H9 (cell line): ENCODE measurements at regions not wholly inside any gene's neighbourhood (a gene's known extent, or its start where the extent isn't known, plus 50 kb on each side); places are given as distances from the start of the nearest gene placed in this dataset.

Experiments
- DNase-seq: peaks from one replicate; pipeline ENCODE4 v3.0.0-alpha.2; 2017
- H2AFZ ChIP-seq: one replicate; pipeline ENCODE4 v1.6.1; 2013; ENCODE audit warnings: mild to moderate bottlenecking, low read length, control low read depth, moderate library complexity
- H2AK5ac ChIP-seq: 2 replicates; pipeline ENCODE4 v1.6.1; 2013; ENCODE audit warnings: low read length, control low read depth, mixed read lengths; ENCODE audit not compliant: insufficient read length
- H2BK120ac ChIP-seq: one replicate; pipeline ENCODE4 v1.6.1; 2013; ENCODE audit warnings: low read depth, mild to moderate bottlenecking, low read length, control low read depth, inconsistent platforms; ENCODE audit not compliant: poor library complexity, severe bottlenecking
- H2BK12ac ChIP-seq: 2 replicates; pipeline ENCODE4 v1.6.1; 2013; ENCODE audit warnings: low read length, control low read depth, mixed read lengths, low read depth; ENCODE audit not compliant: insufficient read length
- H2BK15ac ChIP-seq: 2 replicates; pipeline ENCODE4 v1.6.1; 2013; ENCODE audit warnings: low read depth, low read length, control low read depth
- H2BK20ac ChIP-seq: one replicate; pipeline ENCODE4 v1.6.1; 2013; ENCODE audit warnings: low read depth, mild to moderate bottlenecking, low read length, control low read depth, inconsistent platforms; ENCODE audit not compliant: poor library complexity, severe bottlenecking
- H2BK5ac ChIP-seq: 2 replicates; pipeline ENCODE4 v1.6.1; 2013; ENCODE audit warnings: low read length, control low read depth, mixed read lengths; ENCODE audit not compliant: insufficient read length
- H3K14ac ChIP-seq: 2 replicates; pipeline ENCODE4 v1.6.1; 2013; ENCODE audit warnings: low read length, control low read depth; ENCODE audit not compliant: insufficient read depth
- H3K18ac ChIP-seq: 2 replicates; pipeline ENCODE4 v1.6.1; 2013; ENCODE audit warnings: low read depth, mild to moderate bottlenecking, mixed read lengths, low read length, control low read depth; ENCODE audit not compliant: insufficient read length
- H3K23ac ChIP-seq: 2 replicates; pipeline ENCODE4 v1.6.1; 2013; ENCODE audit warnings: low read length, control low read depth, mixed read lengths, low read depth; ENCODE audit not compliant: insufficient read length
- H3K23me2 ChIP-seq: 2 replicates; pipeline ENCODE4 v1.6.1; 2013; ENCODE audit warnings: low read depth, mild to moderate bottlenecking, mixed read lengths, low read length, control low read depth; ENCODE audit not compliant: insufficient read length, poor library complexity, severe bottlenecking
- H3K27ac ChIP-seq: 2 replicates; pipeline ENCODE4 v1.5.1; 2013; ENCODE audit warnings: low read length, control low read depth, mixed read lengths, low read depth; ENCODE audit not compliant: insufficient read length
- H3K27me3 ChIP-seq: 2 replicates; pipeline ENCODE4 v1.6.1; 2013; ENCODE audit warnings: low read length, control low read depth, inconsistent platforms; ENCODE audit not compliant: insufficient read depth
- H3K4ac ChIP-seq: 2 replicates; pipeline ENCODE4 v1.6.1; 2013; ENCODE audit warnings: low read depth, mild to moderate bottlenecking, control low read depth, inconsistent platforms, low read length, moderate library complexity
- H3K4me1 ChIP-seq: 2 replicates; pipeline ENCODE4 v1.6.1; 2013; ENCODE audit warnings: low read length, control low read depth, inconsistent platforms; ENCODE audit not compliant: insufficient read depth
- H3K4me2 ChIP-seq: 2 replicates; pipeline ENCODE4 v1.6.1; 2013; ENCODE audit warnings: low read length, control low read depth, mixed read lengths; ENCODE audit not compliant: insufficient read length, insufficient read depth
- H3K56ac ChIP-seq: 2 replicates; pipeline ENCODE4 v1.6.1; 2013; ENCODE audit warnings: low read depth, mild to moderate bottlenecking, mixed read lengths, low read length, control low read depth; ENCODE audit not compliant: insufficient read length
- H3K79me1 ChIP-seq: 2 replicates; pipeline ENCODE4 v1.6.1; 2013; ENCODE audit warnings: low read depth, mild to moderate bottlenecking, moderate library complexity, low read length, control low read depth, inconsistent platforms; ENCODE audit not compliant: insufficient read depth, poor library complexity, severe bottlenecking
- H3K79me2 ChIP-seq: 2 replicates; pipeline ENCODE4 v1.6.1; 2013; ENCODE audit warnings: low read length, control low read depth, inconsistent platforms; ENCODE audit not compliant: insufficient read depth
- H3K9ac ChIP-seq: 2 replicates; pipeline ENCODE4 v1.6.1; 2013; ENCODE audit warnings: low read length, control low read depth, mixed read lengths; ENCODE audit not compliant: insufficient read length; ENCODE audit errors: extremely low read depth
- H3K9me3 ChIP-seq: one replicate; pipeline ENCODE4 v1.6.1; 2013; ENCODE audit warnings: low read depth, low read length, inconsistent platforms; ENCODE audit not compliant: control insufficient read depth
- H3T11ph ChIP-seq: one replicate; pipeline ENCODE4 v1.6.1; 2013; ENCODE audit warnings: mild to moderate bottlenecking, low read length, control low read depth, inconsistent platforms
- H4K20me1 ChIP-seq: one replicate; pipeline ENCODE4 v1.6.1; 2013; ENCODE audit not compliant: control insufficient read depth, insufficient read length, insufficient read depth
- H4K5ac ChIP-seq: 2 replicates; pipeline ENCODE4 v1.6.1; 2013; ENCODE audit warnings: low read depth, mild to moderate bottlenecking, mixed read lengths, low read length, control low read depth; ENCODE audit not compliant: insufficient read length
- H4K8ac ChIP-seq: replicated peaks from 2 replicates; pipeline ENCODE4 v1.6.1; 2013; ENCODE audit warnings: low read length, control low read depth, mixed read lengths, low read depth; ENCODE audit not compliant: insufficient read length
- H4K91ac ChIP-seq: 2 replicates; pipeline ENCODE4 v1.6.1; 2013; ENCODE audit warnings: low read depth, mild to moderate bottlenecking, moderate library complexity, mixed read lengths, low read length, control low read depth; ENCODE audit not compliant: insufficient read length
- H3K27ac Mint-ChIP-seq, 3 experiments: 2 replicates in 2 of 3; 3 replicates in 1 of 3; pipeline ENCODE4 v1.8.0; 2020 to 2021; ENCODE audit warnings: mixed read lengths in 3 of 3, mild to moderate bottlenecking in 1 of 3, moderate library complexity in 1 of 3
- H3K27me3 Mint-ChIP-seq: 2 replicates; pipeline ENCODE4 v1.8.0; 2021; ENCODE audit warnings: low read depth, mild to moderate bottlenecking, moderate library complexity, mixed read lengths
- H3K36me3 Mint-ChIP-seq, 3 experiments: 2 replicates in 2 of 3; 3 replicates in 1 of 3; pipeline ENCODE4 v1.8.0; 2020 to 2021; ENCODE audit warnings: low read depth in 3 of 3, mixed read lengths in 3 of 3; ENCODE audit not compliant: insufficient read depth in 1 of 3
- H3K4me1 Mint-ChIP-seq, 2 experiments: 2 replicates each; pipeline ENCODE4 v1.8.0; 2020; ENCODE audit warnings: mixed read lengths in 2 of 2
- H3K4me3 Mint-ChIP-seq, 2 experiments: 2 replicates in 1 of 2; 3 replicates in 1 of 2; pipeline ENCODE4 v1.8.0; 2020 to 2021; ENCODE audit warnings: mild to moderate bottlenecking in 2 of 2, mixed read lengths in 2 of 2, moderate library complexity in 1 of 2
- H3K9me3 Mint-ChIP-seq, 2 experiments: 2 replicates in 1 of 2; 3 replicates in 1 of 2; pipeline ENCODE4 v1.8.0; 2020; ENCODE audit warnings: mild to moderate bottlenecking in 2 of 2, mixed read lengths in 2 of 2, moderate library complexity in 1 of 2
- CTCF ChIP-seq: fragments of 200-600 bp; sonication (generic); conservative IDR thresholded peaks from 3 replicates; pipeline ENCODE4 v1.8.0; 2021; ENCODE audit warnings: antibody characterized with exemption, mild to moderate bottlenecking
- WGBS: extraction: QIAGEN DNeasy Blood & Tissue Kit; methylation state at CpG from one replicate; pipeline ENCODE4 v1.1.7; 2013; ENCODE audit warnings: missing lambda C conversion rate, low lambda C conversion rate, mixed read lengths; ENCODE audit not compliant: insufficient read length; ENCODE audit errors: extremely low coverage; 5-methylcytosine and 5-hydroxymethylcytosine counted together

GRCh38 chr6:170114956-170115855, 175.7 kb downstream of the DLL1 start:
- no peak overlapping the region for H3K18ac ChIP-seq
- peaks cover 8 to 9% of the 10 kb centered on the region in 2 experiments for H3K9me3 Mint-ChIP-seq
- no peaks in the 10 kb centered on the region for H3K4me1 ChIP-seq
- WGBS: no CpG with 5 or more reads among the region's 15 CpGs
- H3K4me2 ChIP-seq: no peak overlapping the region
- peaks cover 14% of the 10 kb centered on the region for H3K27me3 Mint-ChIP-seq
- no peaks in the 10 kb centered on the region for H3K23me2 ChIP-seq
- no peak overlapping the region for H2AK5ac ChIP-seq
- H2BK5ac ChIP-seq: no peak overlapping the region
- no peak overlapping the region for H3K14ac ChIP-seq
- H3K23ac ChIP-seq: no peak overlapping the region
- H3K9me3 ChIP-seq: no peaks in the 10 kb centered on the region
- no peak overlapping the region for H3K27ac Mint-ChIP-seq
- no peaks in the 10 kb centered on the region for H3K79me2 ChIP-seq
- H3K27ac ChIP-seq: no peak overlapping the region
- no peak overlapping the region for H3T11ph ChIP-seq
- no peak for TF ChIP-seq CTCF
- H3K4me3 Mint-ChIP-seq: no peak overlapping the region; a peak in 1 of 5 replicates
- H2BK12ac ChIP-seq: no peak overlapping the region
- H3K27me3 ChIP-seq: no peaks in the 10 kb centered on the region
- peak; percentile 22 for DNase-seq
- H3K36me3 Mint-ChIP-seq: peaks cover 0 to 5% (median 3%) of the 10 kb centered on the region in 3 experiments; a peak in 3 of 7 replicates
- no peak overlapping the region for H3K4ac ChIP-seq
- no peak overlapping the region for H4K5ac ChIP-seq
- H4K8ac ChIP-seq: no peak overlapping the region
- no peak overlapping the region for H4K91ac ChIP-seq
- H3K9ac ChIP-seq: no peak overlapping the region
- no peak overlapping the region for H3K56ac ChIP-seq
- H4K20me1 ChIP-seq: no peaks in the 10 kb centered on the region
- H2BK15ac ChIP-seq: no peak overlapping the region
- H3K79me1 ChIP-seq: no peaks in the 10 kb centered on the region
- H2AFZ ChIP-seq: no peak overlapping the region
- H3K4me1 Mint-ChIP-seq: peaks cover 14% of the 10 kb centered on the region in 2 experiments; a peak in 2 of 4 replicates
- no peak overlapping the region for H2BK120ac ChIP-seq
- no peak overlapping the region for H2BK20ac ChIP-seq
